ENCODE measurements at regions not wholly inside any gene's neighbourhood (a gene's known extent, or its start where the extent isn't known, plus 50 kb on each side); places are given as distances from the start of the nearest gene placed in this dataset.
"Not testable (repeated sequence)": the region's sequence is repeated elsewhere in the genome, so short reads cannot be mapped to it uniquely, and the experiment has no call there.

- 73% methylated on average over 17 of the region's 17 CpGs for WGBS (ENCODE audit: insufficient coverage)
- H3K4me3 Mint-ChIP-seq; H3K4me3 ChIP-seq (replicated peaks in 1 of 3; ENCODE audit: low read depth in 2 of 3, low read length in 3 of 3); DNase-seq; intact Hi-C loops (cut with micrococcal nuclease); H3K9ac ChIP-seq (ENCODE audit: insufficient read depth, low read length, poor library complexity, severe bottlenecking); H3K27ac Mint-ChIP-seq; H3K27me3 Mint-ChIP-seq (ENCODE audit: low read depth in 3 of 3); H3K36me3 Mint-ChIP-seq; H3K4me1 Mint-ChIP-seq; H3K79me2 ChIP-seq (ENCODE audit: insufficient read depth, low read length); H3K27me3 ChIP-seq (ENCODE audit: control insufficient read depth in 2 of 2, insufficient read depth in 2 of 2, low read length in 2 of 2); H4K20me1 ChIP-seq (ENCODE audit: insufficient read depth, low read length); H3K27ac ChIP-seq (ENCODE audit: low read depth in 1 of 2, low read length in 2 of 2); H2AFZ ChIP-seq (ENCODE audit: insufficient read depth, low read depth, low read length, poor library complexity, severe bottlenecking); H3K4me2 ChIP-seq (replicated peaks; ENCODE audit: extremely low read depth, low read length, poor library complexity, severe bottlenecking); H3K36me3 ChIP-seq (replicated peaks in 1 of 2; ENCODE audit: control insufficient read depth in 1 of 2, insufficient read depth in 2 of 2, low read length in 2 of 2); H3K4me1 ChIP-seq (ENCODE audit: control insufficient read depth in 1 of 2, insufficient read depth in 2 of 2, low read length in 2 of 2): not testable (repeated sequence)
- H3K9me3 ChIP-seq (replicated peaks in 1 of 2; ENCODE audit: control insufficient read depth in 1 of 2, insufficient read depth in 1 of 2, low read length in 2 of 2), result peaks cover 70 to 78% of the 10 kb centered on the region in 2 donors
- peaks cover 3 to 20% (median 10%) of the 10 kb centered on the region in 7 donors for H3K9me3 Mint-ChIP-seq
These were observed 751.4 kb upstream of the TPTE start for GRCh38 chr21:9769718-9770690.

- H3K27me3 Mint-ChIP-seq (ENCODE audit: low read depth in 3 of 3); H3K27me3 ChIP-seq (ENCODE audit: control insufficient read depth in 2 of 2, insufficient read depth in 2 of 2, low read length in 2 of 2); intact Hi-C loops (cut with micrococcal nuclease); DNase-seq; H3K79me2 ChIP-seq (ENCODE audit: insufficient read depth, low read length); H3K9ac ChIP-seq (ENCODE audit: insufficient read depth, low read length, poor library complexity, severe bottlenecking); H3K4me3 Mint-ChIP-seq; H3K4me1 ChIP-seq (ENCODE audit: control insufficient read depth in 1 of 2, insufficient read depth in 2 of 2, low read length in 2 of 2); H3K36me3 Mint-ChIP-seq; H3K27ac Mint-ChIP-seq; H3K4me1 Mint-ChIP-seq; H3K36me3 ChIP-seq (replicated peaks in 1 of 2; ENCODE audit: control insufficient read depth in 1 of 2, insufficient read depth in 2 of 2, low read length in 2 of 2); H3K4me3 ChIP-seq (replicated peaks in 1 of 3; ENCODE audit: low read depth in 2 of 3, low read length in 3 of 3); H2AFZ ChIP-seq (ENCODE audit: insufficient read depth, low read depth, low read length, poor library complexity, severe bottlenecking); H4K20me1 ChIP-seq (ENCODE audit: insufficient read depth, low read length); H3K27ac ChIP-seq (ENCODE audit: low read depth in 1 of 2, low read length in 2 of 2); H3K4me2 ChIP-seq (replicated peaks; ENCODE audit: extremely low read depth, low read length, poor library complexity, severe bottlenecking): not testable (repeated sequence)
- H3K9me3 Mint-ChIP-seq, result peaks cover 16 to 37% (median 27%) of the 10 kb centered on the region in 7 donors
- 58% methylated on average over 15 of the region's 17 CpGs for WGBS (ENCODE audit: insufficient coverage)
- peaks cover 87 to 92% of the 10 kb centered on the region in 2 donors for H3K9me3 ChIP-seq (replicated peaks in 1 of 2; ENCODE audit: control insufficient read depth in 1 of 2, insufficient read depth in 1 of 2, low read length in 2 of 2)
These were observed 749.7 kb upstream of the TPTE start for GRCh38 chr21:9771466-9772347.

Measured in CD14-positive monocyte (primary cell).